HG02840 (cell line): ENCODE measurements at regions not wholly inside any gene's neighbourhood (a gene's known extent, or its start where the extent isn't known, plus 50 kb on each side); places are given as distances from the start of the nearest gene placed in this dataset.

Experiments
- ATAC-seq: cut with Tn5 transposase; IDR thresholded peaks from one replicate; pipeline ENCODE4 v1.9.1; 2021; ENCODE audit warnings: mild to moderate bottlenecking, moderate library complexity, moderate number of reproducible peaks; ENCODE audit not compliant: unreplicated experiment, low FRiP score

- ATAC-seq = peak; percentile 72
These were observed 188.4 kb downstream of the ADAMTS15 start for GRCh38 chr11:130636722-130637464.

- ATAC-seq = no peak
These were observed 189.1 kb downstream of the ADAMTS15 start for GRCh38 chr11:130637566-130637965.

- no peak for ATAC-seq
These were observed 189.6 kb downstream of the ADAMTS15 start for GRCh38 chr11:130638033-130638432.

- no peak for ATAC-seq
These were observed 190.2 kb downstream of the ADAMTS15 start for GRCh38 chr11:130638624-130639023.

GRCh38 chr11:130639369-130639768 lies 190.9 kb downstream of the ADAMTS15 start:
- no peak for ATAC-seq

- no peak for ATAC-seq
These were observed 192.1 kb downstream of the ADAMTS15 start for GRCh38 chr11:130640526-130640925.

GRCh38 chr11:130641876-130642275 lies 193.4 kb downstream of the ADAMTS15 start:
- ATAC-seq = no peak

GRCh38 chr11:130642994-130643393 lies 194.5 kb downstream of the ADAMTS15 start:
- no peak for ATAC-seq

- no peak for ATAC-seq
These were observed 195.7 kb downstream of the ADAMTS15 start for GRCh38 chr11:130644187-130644586.

- no peak for ATAC-seq
These were observed 196.9 kb downstream of the ADAMTS15 start for GRCh38 chr11:130645164-130645842.

- no peak for ATAC-seq
These were observed 197.4 kb downstream of the ADAMTS15 start for GRCh38 chr11:130645843-130646197.

GRCh38 chr11:130646881-130647280 lies 198.4 kb downstream of the ADAMTS15 start:
- no peak for ATAC-seq

GRCh38 chr11:130647371-130647770 lies 198.9 kb downstream of the ADAMTS15 start:
- no peak for ATAC-seq

- ATAC-seq = no peak
These were observed 201.4 kb downstream of the ADAMTS15 start for GRCh38 chr11:130649801-130650200.

- ATAC-seq = no peak
These were observed 202.1 kb downstream of the ADAMTS15 start for GRCh38 chr11:130650456-130651030.

GRCh38 chr11:130651066-130651855 lies 202.8 kb downstream of the ADAMTS15 start:
- no peak for ATAC-seq

GRCh38 chr11:130652671-130653335 lies 204.4 kb downstream of the ADAMTS15 start:
- no peak for ATAC-seq

- ATAC-seq = no peak
These were observed 205.6 kb downstream of the ADAMTS15 start for GRCh38 chr11:130653838-130654636.

GRCh38 chr11:130655300-130655699 lies 206.9 kb downstream of the ADAMTS15 start:
- ATAC-seq = no peak
